Body of pancreas (tissue), 4 donors: ENCODE measurements at regions not wholly inside any gene's neighbourhood (a gene's known extent, or its start where the extent isn't known, plus 50 kb on each side); places are given as distances from the start of the nearest gene placed in this dataset.

Source experiments
- POLR2A ChIP-seq, 3 donors: fragments of 450-650 bp; IDR thresholded peaks; one replicate each; pipeline ENCODE4 v1.6.1; 2016; ENCODE audit warnings: antibody characterized with exemption in 3 of 3, mild to moderate bottlenecking in 2 of 3
- TF ChIP-seq, protein P1 (sequence below), 7 experiments: fragments of 450-650 bp in 4 of 7; fragments of 200-600 bp in 3 of 7; sonication (generic) in 3 of 7; IDR thresholded peaks; one replicate each; pipeline ENCODE4 v1.5.1; 2016 to 2019; ENCODE audit warnings: antibody characterized with exemption in 7 of 7

DNA sequence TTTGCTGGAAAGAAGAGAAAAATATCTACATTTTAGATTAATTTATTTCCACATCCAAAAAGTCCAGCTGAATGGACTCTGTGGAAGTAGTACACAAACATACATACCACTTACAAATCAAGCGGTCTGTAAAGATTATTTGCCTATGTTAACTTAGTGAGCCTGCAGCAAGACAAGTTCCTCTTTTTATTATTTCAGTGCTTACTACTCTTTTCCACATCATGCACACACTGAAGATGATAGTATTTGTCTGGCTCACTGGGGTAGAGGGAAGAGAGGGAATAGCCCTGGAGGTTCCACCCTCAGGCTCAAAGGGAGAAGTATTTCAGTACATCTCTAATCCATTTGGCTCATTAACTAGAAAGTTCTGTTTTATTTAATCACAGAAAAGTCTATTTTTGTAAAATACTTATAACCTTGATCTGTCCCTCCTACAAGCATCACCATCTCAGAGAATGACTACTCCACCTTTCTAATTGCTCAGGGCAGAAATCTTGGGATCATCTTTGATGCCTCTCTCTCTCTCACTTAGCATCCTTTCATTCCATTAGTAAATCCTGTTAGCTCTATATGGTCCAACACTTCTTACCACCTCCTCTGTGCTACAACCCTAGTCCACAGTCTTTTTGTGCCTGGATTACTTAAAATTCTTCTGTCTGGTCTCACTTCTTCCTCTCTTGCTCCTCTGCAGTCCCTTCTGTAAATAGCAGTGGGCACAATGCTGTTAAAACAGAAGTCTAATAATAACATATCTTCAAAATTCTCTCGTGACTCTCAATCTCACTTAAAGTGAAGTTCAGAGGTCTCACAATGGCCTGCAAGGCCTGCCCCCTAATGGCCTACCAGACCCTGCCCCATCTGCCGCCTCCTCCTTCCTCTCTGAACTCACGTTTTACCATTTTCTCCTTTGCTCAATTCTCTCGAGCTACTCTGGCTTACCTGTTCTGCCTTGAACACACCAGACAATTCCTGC lies 64.3 kb upstream of the CCDC6 start:
- TF ChIP-seq, protein P1, sequence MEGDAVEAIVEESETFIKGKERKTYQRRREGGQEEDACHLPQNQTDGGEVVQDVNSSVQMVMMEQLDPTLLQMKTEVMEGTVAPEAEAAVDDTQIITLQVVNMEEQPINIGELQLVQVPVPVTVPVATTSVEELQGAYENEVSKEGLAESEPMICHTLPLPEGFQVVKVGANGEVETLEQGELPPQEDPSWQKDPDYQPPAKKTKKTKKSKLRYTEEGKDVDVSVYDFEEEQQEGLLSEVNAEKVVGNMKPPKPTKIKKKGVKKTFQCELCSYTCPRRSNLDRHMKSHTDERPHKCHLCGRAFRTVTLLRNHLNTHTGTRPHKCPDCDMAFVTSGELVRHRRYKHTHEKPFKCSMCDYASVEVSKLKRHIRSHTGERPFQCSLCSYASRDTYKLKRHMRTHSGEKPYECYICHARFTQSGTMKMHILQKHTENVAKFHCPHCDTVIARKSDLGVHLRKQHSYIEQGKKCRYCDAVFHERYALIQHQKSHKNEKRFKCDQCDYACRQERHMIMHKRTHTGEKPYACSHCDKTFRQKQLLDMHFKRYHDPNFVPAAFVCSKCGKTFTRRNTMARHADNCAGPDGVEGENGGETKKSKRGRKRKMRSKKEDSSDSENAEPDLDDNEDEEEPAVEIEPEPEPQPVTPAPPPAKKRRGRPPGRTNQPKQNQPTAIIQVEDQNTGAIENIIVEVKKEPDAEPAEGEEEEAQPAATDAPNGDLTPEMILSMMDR (IDR thresholded peaks at IDR 0.05), result no peak
- TF ChIP-seq POLR2A (IDR thresholded peaks at IDR 0.05), result no peak
